HG03139 (cell line): ENCODE measurements at regions not wholly inside any gene's neighbourhood (a gene's known extent, or its start where the extent isn't known, plus 50 kb on each side); places are given as distances from the start of the nearest gene placed in this dataset.

Experiments
- ATAC-seq: cut with Tn5 transposase; IDR thresholded peaks from one replicate; pipeline ENCODE4 v1.9.1; 2021; ENCODE audit not compliant: unreplicated experiment

- no peak for ATAC-seq
Measured at GRCh38 chr18:22112215-22112614, 57.2 kb upstream of the GATA6 start.

DNA sequence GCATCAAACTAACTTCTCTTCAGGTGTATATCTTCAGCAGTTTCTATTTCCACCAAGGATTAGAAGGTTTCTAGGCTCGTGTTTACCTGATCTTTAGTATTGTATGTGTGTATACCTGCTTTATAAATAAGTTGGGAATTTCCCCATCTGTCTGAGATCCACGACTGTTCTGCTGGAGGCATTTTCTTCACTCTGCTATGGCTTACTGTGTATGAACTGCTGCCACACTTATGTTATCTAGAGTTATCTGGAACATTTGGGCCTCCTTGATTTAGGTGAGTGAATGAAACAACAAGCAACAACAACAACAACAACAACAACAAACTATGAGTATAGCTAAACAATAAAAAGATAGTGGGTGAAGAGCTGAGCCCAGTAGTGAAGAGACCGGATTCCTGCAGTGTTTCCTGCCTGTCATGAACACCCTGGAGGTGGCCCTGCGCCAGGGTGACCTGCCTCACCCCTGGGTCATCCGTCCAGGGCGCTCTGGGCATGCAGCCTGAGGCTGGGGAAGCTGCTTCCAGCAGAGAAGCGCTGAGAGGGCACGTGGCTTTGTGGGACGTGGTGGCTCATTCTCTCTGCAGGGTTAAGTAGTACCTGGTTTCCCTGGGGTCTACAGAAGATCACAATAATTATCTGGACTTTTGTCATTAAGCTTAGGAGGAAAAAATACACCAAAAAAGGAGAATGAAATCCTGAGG, 56.1 kb upstream of the GATA6 start:
- ATAC-seq, result no peak

DNA sequence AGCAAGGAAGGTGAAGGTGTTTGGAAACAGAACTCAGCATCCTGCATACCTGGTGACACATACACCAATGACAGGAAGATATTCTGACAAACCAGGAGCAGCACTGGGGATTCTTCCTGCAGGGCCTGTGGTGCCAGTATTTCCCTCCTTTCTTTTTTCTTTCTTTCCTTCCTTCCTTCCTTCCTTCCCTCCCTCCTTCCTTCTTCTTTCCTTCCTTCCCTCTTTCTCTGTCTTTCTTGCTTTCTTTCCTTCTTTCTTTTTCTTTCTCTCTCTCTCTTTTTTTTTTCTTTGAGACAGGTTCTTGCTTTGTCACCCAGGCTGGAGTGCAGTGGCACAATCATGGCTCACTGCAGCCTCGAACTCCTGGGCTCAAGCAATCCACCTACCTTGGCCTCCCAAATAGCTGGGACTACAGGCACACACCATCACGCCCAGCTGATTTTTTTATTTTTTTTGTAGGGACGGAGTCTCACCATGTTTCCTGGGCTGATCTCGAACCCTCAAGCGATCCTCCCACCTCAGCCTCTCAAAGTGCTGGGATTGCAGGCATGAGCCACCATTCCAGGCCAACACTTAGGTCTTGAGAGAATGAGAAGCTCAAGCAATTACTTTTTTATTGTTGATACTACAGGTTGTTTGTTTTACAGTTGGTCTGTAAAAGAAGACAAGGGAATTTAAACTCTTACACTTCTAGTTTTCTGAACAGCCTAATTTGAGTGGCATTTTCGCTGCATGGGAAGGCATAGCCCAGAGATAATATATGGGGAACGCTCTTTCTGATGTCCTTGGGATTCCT, 54.7 kb upstream of the GATA6 start:
- ATAC-seq, result no peak

GRCh38 chr18:22115573-22115972, 53.8 kb upstream of the GATA6 start:
- no peak for ATAC-seq
